Activated naive CD4-positive, alpha-beta T cell (primary cell): ENCODE measurements at regions not wholly inside any gene's neighbourhood (a gene's known extent, or its start where the extent isn't known, plus 50 kb on each side); places are given as distances from the start of the nearest gene placed in this dataset.
"Not testable (repeated sequence)": the region's sequence is repeated elsewhere in the genome, so short reads cannot be mapped to it uniquely, and the experiment has no call there.

ENCODE experiments used
- DNase-seq, 4 experiments: peaks; one replicate each; lab custom pipeline; 2025; lab: John Stamatoyannopoulos, UW

DNA sequence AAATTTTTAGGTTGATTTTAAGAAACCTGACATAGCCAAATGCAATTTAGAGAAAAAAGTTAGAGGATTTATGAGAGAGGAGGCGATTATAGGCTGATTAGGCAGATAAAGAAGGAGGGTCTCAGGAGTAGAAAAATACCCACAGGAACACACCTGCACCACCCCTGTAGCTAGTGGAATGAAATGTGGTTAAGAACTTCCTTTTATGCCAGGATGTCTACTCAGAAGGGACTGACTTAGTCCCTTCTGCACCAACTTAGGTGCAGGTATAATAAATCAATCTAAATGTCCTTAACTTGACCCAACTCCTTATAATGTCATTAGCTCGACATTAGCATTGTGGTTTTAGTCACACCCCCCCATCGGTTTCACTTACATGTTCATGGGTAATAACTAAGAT lies 1274.5 kb upstream of the TMEFF2 start:
- no peak for DNase-seq

DNA sequence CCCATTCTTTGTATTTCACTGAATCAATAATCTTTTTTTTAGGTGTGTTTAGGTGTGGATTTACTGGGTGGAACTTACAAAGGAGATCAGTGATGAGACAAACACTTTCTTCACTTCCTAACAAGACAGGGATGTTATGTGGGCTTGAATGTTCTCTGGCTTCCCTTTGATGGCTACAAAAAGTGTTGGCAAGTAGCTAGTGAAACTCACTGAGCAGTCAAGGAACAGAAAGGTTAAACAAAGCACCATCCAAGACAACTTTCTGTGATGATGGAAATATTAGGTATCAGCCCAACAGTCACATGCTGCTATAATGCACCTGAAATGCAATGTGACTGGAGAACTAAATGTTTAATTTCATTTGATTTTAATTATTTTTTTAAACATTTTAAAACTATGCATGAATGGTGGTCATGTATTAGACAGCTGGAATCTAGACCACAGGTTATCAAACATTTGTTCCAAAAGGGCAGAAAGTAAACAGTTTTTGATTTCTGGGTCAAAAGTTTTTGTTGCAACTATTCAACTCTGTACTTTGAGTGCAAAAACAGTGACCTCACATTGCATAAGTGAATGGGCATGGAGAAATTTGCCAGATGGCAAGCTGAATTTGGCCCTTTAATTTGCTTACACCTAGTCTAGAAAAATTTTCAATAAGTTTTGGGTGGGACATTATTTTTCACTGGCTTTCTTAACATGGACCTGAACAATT lies 1272.7 kb upstream of the TMEFF2 start:
- DNase-seq: no peak

DNA sequence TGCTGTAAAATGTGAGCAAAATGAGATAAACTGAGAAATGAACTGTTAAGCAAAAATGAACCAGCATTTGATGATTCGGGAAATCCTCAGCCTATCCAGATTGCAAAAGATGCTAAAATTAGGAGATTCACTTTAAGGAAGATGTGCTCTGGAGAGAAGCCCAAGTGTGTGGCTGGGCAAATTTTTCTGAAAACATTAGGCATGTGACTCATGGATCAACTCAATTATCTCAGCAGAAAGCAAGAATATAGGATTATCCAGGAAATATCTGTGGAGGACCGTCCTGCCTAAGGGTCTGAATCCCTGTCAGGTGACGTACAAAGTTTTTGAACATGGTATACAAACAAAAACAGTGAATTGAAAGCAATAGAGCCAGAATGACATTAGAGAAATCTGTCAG lies 1268.3 kb upstream of the TMEFF2 start:
- DNase-seq: no peak

DNA sequence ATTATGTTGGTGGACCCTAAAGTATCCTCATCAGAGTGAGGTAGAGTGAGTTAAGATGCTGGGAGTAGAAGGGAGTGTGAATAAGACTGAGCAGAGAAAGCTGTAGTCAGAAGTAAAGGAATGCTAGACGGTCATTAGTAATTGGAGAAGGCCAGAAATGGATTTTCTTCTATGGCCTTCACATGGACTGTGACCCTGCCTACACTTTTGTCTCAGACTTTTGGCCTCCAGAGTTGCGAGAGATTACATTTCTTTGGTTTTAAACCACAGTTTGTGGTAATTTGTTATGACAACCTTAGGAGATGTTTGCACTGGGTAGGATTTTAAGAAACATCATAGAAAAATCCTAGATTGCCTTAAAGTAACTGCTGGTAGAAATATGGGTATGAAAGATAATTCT lies 1267.7 kb upstream of the TMEFF2 start:
- no peak for DNase-seq

DNA sequence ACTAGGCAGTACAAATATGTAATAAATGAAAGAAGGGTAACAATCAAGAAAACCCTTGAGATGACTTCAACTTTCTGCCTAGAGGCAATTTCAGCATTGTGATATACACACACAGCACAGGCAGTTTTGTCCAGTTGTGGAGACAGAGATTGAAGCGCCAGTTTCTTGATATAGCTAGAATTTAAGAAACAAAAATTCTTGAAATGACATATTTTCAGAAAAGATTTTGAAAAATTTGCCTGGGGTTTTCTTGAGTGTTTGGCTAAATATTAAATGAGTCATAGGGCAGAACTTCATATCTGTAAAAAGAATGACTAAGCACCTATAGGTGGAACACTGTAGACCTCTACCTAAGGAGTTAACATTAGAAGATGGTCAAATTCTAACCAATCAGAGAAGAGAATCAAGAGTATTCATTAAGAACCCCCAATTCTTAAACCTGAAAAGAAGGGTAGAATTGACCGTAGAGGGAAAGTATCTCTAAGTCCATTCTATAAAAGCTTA lies 1266.8 kb upstream of the TMEFF2 start:
- no peak for DNase-seq

DNA sequence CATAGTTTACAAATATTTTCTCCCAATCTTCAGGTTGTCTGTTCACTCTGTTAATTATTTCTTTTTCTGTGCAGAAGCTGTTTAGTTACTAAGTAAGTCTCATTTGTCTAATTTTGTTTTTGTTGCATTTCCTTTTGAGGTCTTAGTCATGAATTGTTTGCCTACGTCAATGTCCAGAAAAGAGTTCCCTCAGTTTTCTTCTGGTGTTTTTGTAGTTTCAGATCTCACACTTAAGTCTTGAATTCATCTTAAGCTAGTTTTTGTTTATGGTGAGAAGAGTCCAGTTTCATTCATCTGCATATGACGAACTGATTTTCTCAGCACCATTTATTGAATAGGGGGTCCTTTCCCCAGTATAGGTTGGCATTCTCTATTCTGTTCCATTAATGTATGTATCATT lies 1252.2 kb upstream of the TMEFF2 start:
- no peak for DNase-seq

DNA sequence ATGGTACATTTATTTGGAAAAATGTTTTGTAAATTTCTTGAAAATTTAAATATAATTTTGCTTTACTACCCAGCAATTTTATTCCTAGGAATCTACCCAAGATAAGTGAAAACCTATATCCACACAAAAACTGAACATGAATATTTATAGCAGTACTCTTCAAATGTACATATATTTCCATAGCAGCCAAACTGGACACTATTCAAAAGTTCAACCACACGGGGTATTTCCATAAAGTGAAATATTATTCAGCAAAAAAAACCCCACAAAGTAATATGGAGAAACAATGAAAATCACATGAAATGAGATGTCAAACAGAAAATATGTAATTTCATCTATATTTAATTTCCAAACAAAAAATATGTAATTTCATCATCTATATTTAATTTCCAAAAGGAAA lies 1247.6 kb upstream of the TMEFF2 start:
- DNase-seq: no peak

DNA sequence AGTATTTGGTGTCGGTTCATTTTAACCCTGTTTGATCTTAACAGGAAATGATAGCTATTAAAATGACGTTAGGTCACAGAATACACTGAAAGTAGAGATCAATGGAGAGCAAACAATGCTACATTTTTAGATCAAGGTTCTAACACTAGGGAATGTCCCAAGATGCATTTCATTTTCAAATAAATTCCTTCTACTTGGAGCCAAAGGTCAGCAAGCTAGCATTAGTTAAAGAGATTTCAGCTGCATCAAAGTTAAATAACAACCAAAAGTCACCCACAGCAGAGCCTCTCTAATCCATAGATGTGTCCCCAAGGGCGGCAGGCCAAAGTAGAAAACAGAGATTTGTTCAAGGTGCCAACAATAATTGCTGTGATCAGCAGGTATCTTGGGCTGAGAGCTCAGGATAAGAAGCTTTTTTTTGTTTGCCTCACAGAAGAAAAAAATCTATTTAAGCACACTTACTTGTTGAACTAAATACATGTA lies 1233.6 kb upstream of the TMEFF2 start:
- DNase-seq: no peak

DNA sequence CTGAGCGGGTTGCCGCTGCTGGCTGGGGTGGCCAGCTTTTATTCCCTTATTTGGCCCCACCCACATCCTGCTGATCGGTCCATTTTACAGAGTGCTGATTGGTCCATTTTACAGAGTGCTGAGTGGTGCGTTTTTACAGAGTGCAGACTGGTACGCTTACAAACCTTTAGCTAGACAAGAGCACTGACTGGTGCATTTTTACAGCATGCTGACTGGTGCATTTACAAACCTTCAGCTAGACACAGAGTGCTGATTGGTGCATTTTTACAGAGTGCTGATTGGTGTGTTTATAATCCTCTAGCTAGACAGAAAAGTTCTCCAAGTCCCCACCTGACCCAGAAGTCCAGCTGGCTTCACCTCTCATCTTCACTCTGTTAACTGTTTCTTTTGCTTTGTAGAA lies 1217.6 kb upstream of the TMEFF2 start:
- not testable (repeated sequence) for DNase-seq

DNA sequence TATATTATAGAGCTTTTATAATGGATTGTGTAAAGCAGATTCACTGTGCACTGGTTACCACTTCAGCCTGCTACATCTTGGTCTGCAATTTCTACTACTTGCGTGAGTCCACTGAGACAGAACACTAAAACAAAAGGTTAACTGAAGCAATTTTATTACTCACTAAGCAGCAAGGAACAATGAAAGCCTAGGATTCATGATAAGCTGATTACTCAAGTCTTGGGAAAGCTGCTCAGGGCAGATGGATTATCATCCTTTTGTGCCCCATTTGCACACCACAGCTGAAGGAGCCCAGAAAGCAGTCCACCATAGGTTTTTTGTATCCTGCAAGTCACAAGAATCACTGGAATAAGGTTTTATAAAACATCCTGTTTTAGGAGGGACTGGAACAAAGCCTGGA lies 1215.2 kb upstream of the TMEFF2 start:
- no peak for DNase-seq

DNA sequence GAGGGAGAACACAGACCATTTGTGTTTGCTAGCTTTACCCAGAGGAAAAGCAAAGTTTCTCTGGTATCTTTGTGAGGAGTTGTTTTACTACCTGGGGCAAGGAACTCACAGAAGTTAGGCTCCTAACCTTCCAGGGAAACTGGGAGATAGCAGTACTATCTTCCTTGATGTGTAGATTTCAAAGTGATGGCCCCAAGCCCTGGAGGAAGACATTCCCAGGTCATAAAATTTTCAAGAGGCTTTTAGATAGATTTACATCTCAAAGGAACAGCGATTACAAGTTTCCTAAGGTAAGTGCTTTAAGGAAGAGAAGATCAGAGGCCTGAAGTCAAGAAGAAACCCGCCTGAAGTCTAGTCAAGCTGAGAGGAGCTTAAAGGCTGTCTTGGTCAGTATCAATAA lies 1187.8 kb upstream of the TMEFF2 start:
- DNase-seq: no peak

DNA sequence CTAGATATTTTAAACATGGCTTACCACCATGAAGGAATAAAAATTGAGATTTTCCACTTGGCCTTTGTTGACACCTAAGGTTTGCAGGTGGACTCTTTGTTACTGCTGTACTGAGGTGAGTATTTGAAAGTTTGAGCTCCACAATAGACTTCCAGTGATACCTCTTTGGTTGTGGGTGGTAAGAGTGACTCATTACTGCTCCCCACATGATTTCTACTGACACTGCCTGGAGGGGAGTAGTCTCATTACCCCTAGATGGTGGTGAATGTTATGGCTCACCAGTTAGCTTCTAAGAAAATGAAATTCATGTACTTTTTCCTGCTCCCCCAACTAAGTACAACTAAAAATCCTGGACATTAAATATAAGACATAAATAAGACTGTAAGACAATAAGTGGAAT lies 1183.1 kb upstream of the TMEFF2 start:
- DNase-seq: no peak

DNA sequence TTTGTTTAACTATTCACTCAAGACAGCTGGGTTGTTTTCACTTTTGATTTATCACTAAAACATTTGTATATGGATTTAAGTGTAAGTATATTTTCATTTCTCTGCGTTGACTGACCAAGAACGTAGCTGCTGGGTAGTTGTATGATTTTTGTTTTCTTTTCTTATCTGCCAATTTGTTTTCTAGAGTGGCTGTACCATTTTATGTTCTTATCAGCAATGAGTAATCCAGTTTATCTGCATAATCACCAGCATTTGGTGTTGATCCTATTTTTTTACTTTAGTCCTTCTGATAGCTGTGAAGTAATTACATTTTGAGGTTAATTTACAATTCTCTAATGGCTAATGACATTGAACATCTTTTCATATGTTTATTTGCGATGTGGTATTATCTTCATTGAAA lies 1178.4 kb upstream of the TMEFF2 start:
- no peak for DNase-seq

DNA sequence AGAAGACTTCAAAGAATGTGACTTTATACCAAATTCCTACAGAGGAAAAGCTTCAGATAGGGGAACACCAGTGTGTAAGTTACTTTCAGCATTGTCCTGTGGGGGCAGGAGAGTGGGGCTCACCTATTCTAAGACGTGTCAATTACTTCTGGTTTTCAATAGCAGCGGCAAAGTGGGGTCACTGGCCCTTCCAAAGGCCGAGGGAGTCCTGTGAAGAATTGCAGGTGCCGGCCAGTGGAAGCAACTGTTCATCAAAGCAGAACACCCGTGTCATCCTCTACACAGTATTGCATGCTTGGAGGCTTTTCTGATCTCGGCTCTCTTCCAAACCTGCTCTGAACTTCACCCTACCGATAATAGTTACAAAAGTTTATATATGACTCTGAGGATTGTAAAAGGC lies 1176.5 kb upstream of the TMEFF2 start:
- DNase-seq: no peak

DNA sequence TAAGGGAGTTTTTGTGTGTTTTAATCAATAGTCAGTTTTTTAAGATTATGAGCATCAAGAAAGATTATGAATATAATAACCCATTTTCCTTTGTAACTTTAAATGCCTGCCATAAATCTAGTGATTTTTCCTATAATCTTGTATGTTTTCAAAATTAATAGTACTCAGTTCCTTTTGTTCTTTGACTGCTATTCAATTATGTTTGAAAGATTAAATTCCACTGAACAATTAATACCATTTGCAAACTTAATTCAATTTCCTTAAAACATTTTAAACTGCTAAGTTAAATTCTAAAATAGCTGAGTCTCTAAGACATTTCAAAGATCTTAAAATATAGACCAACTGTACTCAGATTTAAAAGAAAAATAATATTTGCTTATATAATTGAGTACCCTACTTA lies 1173.9 kb upstream of the TMEFF2 start:
- DNase-seq: no peak

DNA sequence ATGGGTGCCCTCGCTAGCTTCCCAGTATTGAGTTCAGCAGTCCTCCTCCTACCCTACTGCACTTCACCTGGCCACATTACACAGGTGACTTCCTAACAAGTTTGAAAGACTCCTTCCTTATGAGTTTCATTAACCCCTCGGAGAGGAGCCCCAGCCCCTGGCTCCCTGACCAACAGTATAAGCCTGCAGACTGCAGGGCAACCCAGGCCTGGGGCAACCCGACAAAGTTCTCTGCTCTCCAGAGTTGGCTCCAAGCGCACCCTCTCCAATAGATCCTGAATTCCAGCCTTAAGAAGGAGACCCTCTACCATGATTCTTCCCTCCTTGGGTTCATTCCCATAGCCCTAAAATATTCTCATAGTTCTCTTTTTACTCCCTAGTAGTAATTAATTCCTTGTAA lies 1162.8 kb upstream of the TMEFF2 start:
- no peak for DNase-seq

DNA sequence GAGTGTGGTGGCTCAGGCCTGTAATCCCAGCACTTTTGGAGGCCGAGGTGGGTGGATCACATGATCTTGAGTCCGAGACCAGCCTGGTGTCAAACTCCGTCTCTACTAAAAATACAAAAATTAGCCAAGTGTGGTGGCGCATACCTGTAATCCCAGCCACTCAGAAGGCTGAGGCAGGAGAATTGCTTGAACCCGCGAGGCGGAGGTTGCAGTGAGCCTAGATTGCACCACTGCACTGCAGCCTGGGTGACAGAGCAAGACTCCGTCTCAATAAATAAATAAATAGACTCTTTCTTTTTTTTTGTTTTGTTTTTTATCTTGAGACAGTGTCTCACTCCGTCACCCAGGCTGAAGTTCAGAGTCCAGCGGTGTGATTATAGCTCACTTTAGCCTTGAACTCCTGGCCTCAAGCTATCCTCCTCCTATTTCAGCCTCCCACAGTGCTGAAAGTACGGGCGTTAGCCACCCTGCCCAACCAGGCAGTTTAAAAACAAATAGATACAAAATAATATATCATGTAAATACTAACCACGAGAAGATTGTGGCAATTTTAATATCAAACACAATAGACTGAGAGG lies 1158.0 kb upstream of the TMEFF2 start:
- DNase-seq: not testable (repeated sequence)

DNA sequence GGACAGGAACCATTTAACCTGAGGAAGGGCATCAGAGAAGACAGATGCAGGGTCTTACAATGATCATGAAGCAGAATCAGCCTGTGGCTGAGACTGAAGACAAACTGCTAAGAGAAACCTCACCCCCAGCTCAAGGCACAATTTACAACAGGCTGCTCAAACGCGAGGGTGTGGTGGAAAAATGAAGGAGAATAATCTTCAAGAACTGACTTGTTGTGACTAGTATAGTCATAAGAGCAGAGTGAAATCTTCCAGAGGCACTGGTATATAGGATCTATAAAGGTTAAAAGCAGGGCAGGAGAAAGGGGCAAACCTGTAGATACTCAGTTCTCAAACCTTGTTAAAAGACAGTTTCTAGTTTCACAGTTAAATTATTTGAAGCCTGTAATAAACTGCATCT lies 1155.8 kb upstream of the TMEFF2 start:
- DNase-seq: no peak

DNA sequence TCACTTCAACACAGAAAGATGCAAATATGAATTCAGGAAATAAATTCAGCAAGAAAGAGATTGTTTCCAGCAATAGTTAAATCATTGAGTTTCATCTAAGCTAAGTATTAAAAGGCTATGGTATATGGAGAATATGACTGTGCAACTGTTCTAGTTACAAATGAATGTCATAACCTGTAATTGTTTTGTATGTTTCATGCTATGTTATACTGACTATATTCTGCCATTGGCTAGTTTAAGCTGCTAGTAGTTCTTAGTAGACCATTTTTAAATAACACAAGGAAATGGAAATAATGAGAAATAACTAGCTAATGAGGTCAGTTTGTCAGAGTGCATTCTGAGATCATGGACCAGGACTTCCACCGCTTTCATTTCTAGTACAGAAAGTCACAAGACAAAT lies 1154.9 kb upstream of the TMEFF2 start:
- no peak for DNase-seq

DNA sequence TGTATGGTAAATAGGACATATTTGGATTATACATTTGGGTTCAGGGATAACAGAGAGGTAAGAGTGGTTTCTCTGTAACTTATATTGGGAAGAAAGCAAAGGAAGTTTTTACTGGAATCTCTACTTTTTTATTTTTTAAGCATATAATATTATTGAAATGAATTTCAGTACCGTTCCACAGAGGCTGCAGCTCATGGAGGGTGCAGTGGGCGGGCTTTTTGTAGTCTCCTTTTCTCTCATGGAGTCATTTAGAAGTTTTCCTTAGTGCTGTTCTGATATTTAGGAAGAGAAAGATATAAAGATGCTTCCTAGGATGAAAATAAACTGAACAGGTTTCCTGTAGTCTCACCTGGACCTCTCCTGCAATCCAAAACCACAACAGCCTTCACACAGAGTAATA lies 1153.3 kb upstream of the TMEFF2 start:
- no peak for DNase-seq

DNA sequence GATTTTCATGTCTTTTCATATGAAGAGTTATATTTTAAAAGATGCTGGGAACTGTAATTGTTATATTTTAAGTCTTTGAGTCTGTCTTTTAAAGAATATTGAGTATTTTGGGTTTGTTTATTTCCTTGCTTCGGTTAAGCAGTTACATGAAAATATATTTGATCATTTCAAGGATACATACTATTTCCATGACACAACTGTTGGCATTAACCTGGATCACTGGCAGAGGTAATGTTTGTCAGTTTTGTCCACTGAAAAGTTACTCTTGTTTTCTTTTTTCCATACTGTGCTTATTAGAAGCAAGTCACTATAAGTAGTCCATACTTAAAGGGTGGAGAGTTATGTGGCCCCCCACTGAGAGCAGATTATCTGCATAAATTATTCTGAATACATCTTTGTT lies 1142.0 kb upstream of the TMEFF2 start:
- DNase-seq: no peak

DNA sequence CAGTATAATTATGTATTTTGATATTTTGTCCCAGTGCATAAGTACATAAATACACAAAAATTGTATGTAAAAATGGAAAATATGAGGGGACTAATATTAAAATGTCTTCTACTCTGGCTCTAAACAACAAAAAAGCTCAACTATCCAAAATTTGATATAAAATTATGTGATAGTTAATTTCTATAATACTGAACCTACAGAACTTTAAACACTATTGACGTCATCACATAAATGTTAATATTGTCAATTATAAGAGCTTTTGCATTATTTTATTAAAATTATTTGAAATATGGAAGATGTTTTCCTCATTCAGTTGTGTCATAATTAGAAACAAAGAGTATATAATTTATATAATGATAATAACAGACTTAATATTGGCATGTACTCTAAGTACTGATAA lies 1139.7 kb upstream of the TMEFF2 start:
- DNase-seq: no peak

DNA sequence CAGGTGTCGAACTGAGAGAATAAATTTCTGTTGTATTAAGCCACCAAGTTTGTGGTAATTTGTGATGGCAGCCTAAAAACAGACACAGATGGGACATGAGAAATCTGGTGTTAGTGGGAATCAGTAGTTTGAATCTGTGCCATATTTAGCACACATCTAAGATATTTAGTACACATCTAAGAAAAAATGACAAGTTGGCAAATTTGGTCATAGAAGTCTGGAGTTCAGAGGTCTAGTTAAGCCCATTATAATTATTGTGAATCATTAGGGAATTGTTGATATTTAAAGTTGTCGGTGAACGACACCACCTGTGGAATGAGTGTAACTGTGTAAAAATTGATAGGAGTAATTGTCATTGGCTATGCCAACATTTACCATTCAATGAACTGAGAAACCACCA lies 1138.8 kb upstream of the TMEFF2 start:
- DNase-seq: no peak

DNA sequence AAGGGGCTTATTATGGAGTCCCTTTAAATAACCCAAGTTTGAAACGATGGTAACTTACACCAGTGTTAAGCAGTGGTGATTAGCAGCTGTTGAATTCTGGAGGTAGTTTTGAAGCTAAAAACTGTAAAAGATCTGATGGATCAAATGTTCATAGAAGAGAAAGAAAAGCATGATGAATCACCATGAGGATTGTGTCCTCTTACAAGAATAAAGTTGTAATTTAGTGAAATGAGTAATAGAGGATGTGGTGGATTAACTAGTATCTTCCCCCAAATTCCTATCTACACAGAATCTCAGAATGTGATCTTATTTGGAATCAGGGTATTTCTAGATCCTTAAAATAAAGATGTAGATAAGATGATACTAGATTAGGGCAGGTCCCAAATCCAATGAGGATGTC lies 1138.2 kb upstream of the TMEFF2 start:
- no peak for DNase-seq
